ENCODE measurements at regions not wholly inside any gene's neighbourhood (a gene's known extent, or its start where the extent isn't known, plus 50 kb on each side); places are given as distances from the start of the nearest gene placed in this dataset.

GRCh38 chr16:65422934-65423333, 301.1 kb upstream of the CDH11 start:
- no peak for TF ChIP-seq CTCF (IDR thresholded peaks at IDR 0.05)
- TF ChIP-seq EP300 (IDR thresholded peaks at IDR 0.05), result no peak
- TF ChIP-seq POLR2A (IDR thresholded peaks at IDR 0.05), result no peak
- TF ChIP-seq POLR2AphosphoS5 (IDR thresholded peaks at IDR 0.05), result no peak

DNA sequence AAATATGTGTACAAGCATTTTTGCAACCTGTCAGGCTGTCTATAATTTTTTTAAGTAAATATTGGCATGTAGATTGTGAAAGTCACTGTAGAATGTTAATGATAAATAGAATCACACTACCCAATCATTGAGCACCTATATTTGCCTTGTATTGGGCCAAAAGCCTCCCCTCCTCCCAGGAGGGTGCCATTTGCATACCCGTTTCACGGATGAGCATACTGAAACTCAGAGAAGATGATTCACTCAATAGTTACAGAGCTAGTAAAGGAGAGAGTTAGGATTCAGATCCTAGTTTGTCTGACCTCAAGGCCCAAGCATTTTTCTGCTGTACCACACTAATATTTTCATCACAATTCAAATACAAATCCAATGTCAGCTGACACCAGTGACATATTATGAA, 299.7 kb upstream of the CDH11 start:
- Histone ChIP-seq H3K36me3 (no peaks in the 10 kb centered on the region), H3K9me3 (peaks cover 7% of the 10 kb centered on the region), H3K27me3 (no peaks in the 10 kb centered on the region), H3K4me1 (no peaks in the 10 kb centered on the region), H3K4me3 (no peak overlapping the region), H3K27ac (no peak overlapping the region)
- TF ChIP-seq POLR2AphosphoS5 (IDR thresholded peaks at IDR 0.05) (no peak), POLR2A (IDR thresholded peaks at IDR 0.05) (no peak), EP300 (IDR thresholded peaks at IDR 0.05) (no peak), CTCF (IDR thresholded peaks at IDR 0.05) (no peak)
- DNase-seq (ENCODE audit: low spot score in 2 of 2), result no peak
- 74% methylated on average over 2 of the region's 2 CpGs for WGBS

More at GRCh38 chr16:65422934-65423333, 301.1 kb upstream of the CDH11 start:
- Histone ChIP-seq H3K27me3 (no peaks in the 10 kb centered on the region), H3K9me3 (peaks cover 7% of the 10 kb centered on the region), H3K27ac (no peak overlapping the region), H3K4me3 (no peak overlapping the region), H3K36me3 (no peaks in the 10 kb centered on the region), H3K4me1 (no peaks in the 10 kb centered on the region)
- WGBS, result 96% methylated on average over 4 of the region's 4 CpGs
- DNase-seq (ENCODE audit: low spot score in 2 of 2), result no peak

DNA sequence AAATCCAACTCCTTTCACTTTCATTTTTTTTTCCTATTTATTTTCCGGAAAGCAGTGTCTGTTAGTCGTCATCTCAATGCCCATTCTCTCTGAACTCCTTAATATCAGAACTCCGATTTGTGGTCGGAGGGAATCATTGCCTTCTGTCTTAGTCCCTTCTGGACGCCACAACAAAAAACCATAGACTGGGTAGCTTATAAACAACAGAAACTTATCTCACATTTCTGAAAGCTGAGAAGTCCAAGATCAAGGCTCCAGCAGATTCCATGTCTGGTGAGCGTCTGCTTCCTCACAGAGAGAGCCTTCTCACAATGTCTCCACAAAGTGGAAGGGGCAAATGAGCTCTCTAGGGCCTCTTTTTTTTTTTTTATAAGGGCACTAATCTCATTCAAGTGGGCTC, 296.6 kb upstream of the CDH11 start:
- no peaks in the 10 kb centered on the region for H3K27me3 ChIP-seq
- H3K36me3 ChIP-seq, result no peaks in the 10 kb centered on the region
- no peak for DNase-seq (ENCODE audit: low spot score in 2 of 2)
- no peak for TF ChIP-seq EP300 (IDR thresholded peaks at IDR 0.05)
- no peak for TF ChIP-seq POLR2AphosphoS5 (IDR thresholded peaks at IDR 0.05)
- TF ChIP-seq CTCF (IDR thresholded peaks at IDR 0.05), result no peak
- TF ChIP-seq POLR2A (IDR thresholded peaks at IDR 0.05), result no peak
- no peaks in the 10 kb centered on the region for H3K4me1 ChIP-seq
- 81% methylated on average over 6 of the region's 6 CpGs for WGBS
- no peak overlapping the region for H3K4me3 ChIP-seq
- H3K27ac ChIP-seq, result no peak overlapping the region
- peaks cover 7% of the 10 kb centered on the region for H3K9me3 ChIP-seq

GRCh38 chr16:65415460-65415859, 293.6 kb upstream of the CDH11 start:
- Histone ChIP-seq H3K27ac (no peak overlapping the region), H3K27me3 (no peaks in the 10 kb centered on the region), H3K36me3 (no peaks in the 10 kb centered on the region), H3K4me1 (no peaks in the 10 kb centered on the region), H3K4me3 (no peak overlapping the region), H3K9me3 (peaks cover 7% of the 10 kb centered on the region)
- no peak for DNase-seq (ENCODE audit: low spot score in 2 of 2)
- WGBS, result 88% methylated on average over 3 of the region's 3 CpGs
- no peak for TF ChIP-seq EP300 (IDR thresholded peaks at IDR 0.05)
- no peak for TF ChIP-seq CTCF (IDR thresholded peaks at IDR 0.05)
- no peak for TF ChIP-seq POLR2A (IDR thresholded peaks at IDR 0.05)
- TF ChIP-seq POLR2AphosphoS5 (IDR thresholded peaks at IDR 0.05), result no peak

GRCh38 chr16:65414284-65414984, 292.6 kb upstream of the CDH11 start:
- Histone ChIP-seq H3K27ac (no peak overlapping the region), H3K36me3 (no peaks in the 10 kb centered on the region), H3K4me1 (no peaks in the 10 kb centered on the region), H3K9me3 (no peaks in the 10 kb centered on the region), H3K27me3 (no peaks in the 10 kb centered on the region), H3K4me3 (no peak overlapping the region)
- no peak for TF ChIP-seq CTCF (IDR thresholded peaks at IDR 0.05)
- DNase-seq (ENCODE audit: low spot score in 2 of 2), result no peak
- WGBS, result 51% methylated on average over 7 of the region's 7 CpGs

All from suprapubic skin (tissue), 4 donors.